WTC11 (cell line): ENCODE measurements at regions not wholly inside any gene's neighbourhood (a gene's known extent, or its start where the extent isn't known, plus 50 kb on each side); places are given as distances from the start of the nearest gene placed in this dataset.

Source experiments
- ATAC-seq: fragments of 200-7000 bp; cut with Tn5 transposase; 2 replicates; pipeline ENCODE4 v1.10.0; 2021; ENCODE audit warnings: mild to moderate bottlenecking, moderate library complexity
- CTCF ChIA-PET: fragments of 300-600 bp; sonication (Branson Sonifier 250); formaldehyde crosslinking; loops from one replicate; lab custom pipeline; 2021; ENCODE audit warnings: antibody characterized with exemption; lab: Charles Lee
- POLR2A ChIA-PET: fragments of 350-600 bp; sonication (Branson Sonifier 250); formaldehyde crosslinking; loops from one replicate; lab custom pipeline; 2021; ENCODE audit warnings: antibody characterized with exemption; lab: Charles Lee
- DNase-seq: peaks from one replicate; pipeline ENCODE4 v3.0.0; 2021; ENCODE audit warnings: low spot score
- H3K27ac Mint-ChIP-seq: 2 replicates; pipeline ENCODE4 v1.8.0; 2021; ENCODE audit warnings: mixed read lengths
- H3K27me3 Mint-ChIP-seq: 2 replicates; pipeline ENCODE4 v1.8.0; 2021; ENCODE audit warnings: low read depth, mild to moderate bottlenecking, moderate library complexity, mixed read lengths
- H3K36me3 Mint-ChIP-seq: 2 replicates; pipeline ENCODE4 v1.8.0; 2021; ENCODE audit warnings: mixed read lengths
- H3K4me1 Mint-ChIP-seq: 2 replicates; pipeline ENCODE4 v1.8.0; 2022; ENCODE audit warnings: mixed read lengths
- H3K4me3 Mint-ChIP-seq: 2 replicates; pipeline ENCODE4 v1.8.0; 2021; ENCODE audit warnings: mild to moderate bottlenecking, moderate library complexity, mixed read lengths
- H3K9me3 Mint-ChIP-seq: 2 replicates; pipeline ENCODE4 v1.8.0; 2021; ENCODE audit warnings: mixed read lengths
- CBFB ChIP-seq: sonication (generic); formaldehyde crosslinking; IDR thresholded peaks from 2 replicates; pipeline ENCODE4 v1.8.1; 2022; ENCODE audit warnings: mild to moderate bottlenecking, low read depth, missing genetic modification reagents
- CDX4 ChIP-seq: fragments of 250-450 bp; sonication (Bioruptor Pico); IDR thresholded peaks from 2 replicates; pipeline ENCODE4 v1.9.0; 2021; ENCODE audit warnings: moderate library complexity, mild to moderate bottlenecking, inconsistent platforms, borderline replicate concordance
- FOXP4 ChIP-seq: sonication (generic); formaldehyde crosslinking; IDR thresholded peaks from 2 replicates; pipeline ENCODE4 v1.8.0; 2022; ENCODE audit warnings: mild to moderate bottlenecking, missing genetic modification reagents
- JAZF1 ChIP-seq: fragments of 250-450 bp; sonication (Bioruptor Pico); IDR thresholded peaks from 2 replicates; pipeline ENCODE4 v1.9.0; 2021; ENCODE audit warnings: moderate library complexity, mild to moderate bottlenecking, inconsistent platforms
- MAX ChIP-seq: sonication (generic); formaldehyde crosslinking; IDR thresholded peaks from 2 replicates; pipeline ENCODE4 v1.8.0; 2022; ENCODE audit warnings: mild to moderate bottlenecking, missing genetic modification reagents
- MLX ChIP-seq: sonication (generic); formaldehyde crosslinking; IDR thresholded peaks from 2 replicates; pipeline ENCODE4 v1.8.1; 2023; ENCODE audit warnings: mild to moderate bottlenecking, missing genetic modification reagents, moderate library complexity
- NR2C2 ChIP-seq: sonication (generic); formaldehyde crosslinking; IDR thresholded peaks from 2 replicates; pipeline ENCODE4 v1.8.0; 2022; ENCODE audit warnings: mild to moderate bottlenecking, missing genetic modification reagents
- OVOL2 ChIP-seq: fragments of 250-450 bp; sonication (Bioruptor Pico); IDR thresholded peaks from 2 replicates; pipeline ENCODE4 v1.9.0; 2021; ENCODE audit warnings: mild to moderate bottlenecking, borderline replicate concordance
- PRDM15 ChIP-seq: sonication (generic); formaldehyde crosslinking; IDR thresholded peaks from 2 replicates; pipeline ENCODE4 v1.8.0; 2022; ENCODE audit warnings: missing genetic modification reagents
- RELA ChIP-seq: sonication (generic); formaldehyde crosslinking; IDR thresholded peaks from 2 replicates; pipeline ENCODE4 v1.8.1; 2022; ENCODE audit warnings: missing genetic modification reagents, mild to moderate bottlenecking, borderline replicate concordance
- TCF7 ChIP-seq: sonication (generic); formaldehyde crosslinking; IDR thresholded peaks from 2 replicates; pipeline ENCODE4 v1.8.0; 2022; ENCODE audit warnings: mild to moderate bottlenecking, low read depth, missing genetic modification reagents, moderate library complexity
- USF2 ChIP-seq: sonication (generic); formaldehyde crosslinking; IDR thresholded peaks from 2 replicates; pipeline ENCODE4 v1.8.1; 2023; ENCODE audit warnings: mild to moderate bottlenecking, missing genetic modification reagents, moderate library complexity
- ZBTB43 ChIP-seq: sonication (generic); formaldehyde crosslinking; IDR thresholded peaks from 2 replicates; pipeline ENCODE4 v1.8.1; 2023; ENCODE audit warnings: mild to moderate bottlenecking, missing genetic modification reagents
- ZNF416 ChIP-seq: fragments of 250-450 bp; sonication (Bioruptor Pico); IDR thresholded peaks from 2 replicates; pipeline ENCODE4 v1.9.0; 2021; ENCODE audit warnings: mild to moderate bottlenecking, inconsistent platforms
- ZNF671 ChIP-seq: fragments of 250-450 bp; sonication (Bioruptor Pico); IDR thresholded peaks from 2 replicates; pipeline ENCODE4 v1.8.0; 2021; ENCODE audit warnings: mild to moderate bottlenecking

GRCh38 chr4:62285026-62285425 is 1084.9 kb downstream of the ADGRL3 start:
- no peak overlapping the region for H3K4me3 Mint-ChIP-seq

GRCh38 chr4:62279689-62280088 is 1079.6 kb downstream of the ADGRL3 start:
- POLR2A ChIA-PET: no interaction called here
- CTCF ChIA-PET: no interaction called here
- Mint-ChIP-seq H3K9me3 (no peaks in the 10 kb centered on the region; the same call in 1 of the 2 replicates), H3K4me3 (no peak overlapping the region), H3K27ac (no peak overlapping the region), H3K27me3 (no peaks in the 10 kb centered on the region)
- no peak for TF ChIP-seq USF2 (CRISPR knock-in tag)
- TF ChIP-seq NR2C2 (CRISPR knock-in tag): no peak
- no peak for TF ChIP-seq ZBTB43
- no peak for TF ChIP-seq OVOL2 (CRISPR knock-in tag)
- no peak for TF ChIP-seq CDX4 (CRISPR knock-in tag)
- TF ChIP-seq FOXP4 (CRISPR knock-in tag): no peak
- TF ChIP-seq, all 79 proteins: peak for 0
- Mint-ChIP-seq H3K4me1 (peaks cover 5% of the 10 kb centered on the region), H3K36me3 (no peaks in the 10 kb centered on the region)
- no peak for DNase-seq
- ATAC-seq: no peak

More at GRCh38 chr4:62285026-62285425, 1084.9 kb downstream of the ADGRL3 start:
- ChIA-PET POLR2A (interaction anchor here (0.6 kb wide), 1 partner anchor 476 kb away, joined by 3 read pairs; no protein-coding TSS in a partner anchor), CTCF (no interaction called here)
- ATAC-seq: no peak
- H3K4me1 Mint-ChIP-seq: peaks cover 5% of the 10 kb centered on the region
- DNase-seq: no peak
- TF ChIP-seq ZNF416 (CRISPR knock-in tag) (no peak), TCF7 (CRISPR knock-in tag) (no peak)
- H3K27ac Mint-ChIP-seq: no peak overlapping the region
- H3K27me3 Mint-ChIP-seq: no peaks in the 10 kb centered on the region
- no peaks in the 10 kb centered on the region for H3K9me3 Mint-ChIP-seq
- no peaks in the 10 kb centered on the region for H3K36me3 Mint-ChIP-seq

- POLR2A ChIA-PET: no interaction called here
- Mint-ChIP-seq H3K36me3 (no peaks in the 10 kb centered on the region), H3K27me3 (no peaks in the 10 kb centered on the region), H3K4me3 (no peak overlapping the region), H3K9me3 (peaks cover 4% of the 10 kb centered on the region; the same call in 1 of the 2 replicates), H3K27ac (no peak overlapping the region), H3K4me1 (no peaks in the 10 kb centered on the region)
- TF ChIP-seq JAZF1 (CRISPR knock-in tag): no peak
- TF ChIP-seq RELA (CRISPR knock-in tag): no peak
- TF ChIP-seq ZBTB43: no peak
- TF ChIP-seq CBFB (CRISPR knock-in tag): no peak
- TF ChIP-seq ZNF671 (CRISPR knock-in tag): no peak
- no peak for TF ChIP-seq PRDM15 (CRISPR knock-in tag)
- TF ChIP-seq MLX (CRISPR knock-in tag): no peak
- TF ChIP-seq MAX (CRISPR knock-in tag): no peak
- CTCF ChIA-PET: no interaction called here
- ATAC-seq (no peak), DNase-seq (no peak)
Observed at GRCh38 chr4:62275470-62275869, 1075.3 kb downstream of the ADGRL3 start.
